ENCODE measurements at regions not wholly inside any gene's neighbourhood (a gene's known extent, or its start where the extent isn't known, plus 50 kb on each side); places are given as distances from the start of the nearest gene placed in this dataset.

GRCh38 chr10:104505521-104506042, 135.5 kb upstream of the SORCS3 start:
- DNase-seq (ENCODE audit: low read depth, low spot score) = no peak

- no peak for DNase-seq (ENCODE audit: low read depth, low spot score)
Observed at GRCh38 chr10:104509981-104510380, 131.1 kb upstream of the SORCS3 start.

GRCh38 chr10:104510644-104511043, 130.4 kb upstream of the SORCS3 start:
- no peak for DNase-seq (ENCODE audit: low read depth, low spot score)

DNA sequence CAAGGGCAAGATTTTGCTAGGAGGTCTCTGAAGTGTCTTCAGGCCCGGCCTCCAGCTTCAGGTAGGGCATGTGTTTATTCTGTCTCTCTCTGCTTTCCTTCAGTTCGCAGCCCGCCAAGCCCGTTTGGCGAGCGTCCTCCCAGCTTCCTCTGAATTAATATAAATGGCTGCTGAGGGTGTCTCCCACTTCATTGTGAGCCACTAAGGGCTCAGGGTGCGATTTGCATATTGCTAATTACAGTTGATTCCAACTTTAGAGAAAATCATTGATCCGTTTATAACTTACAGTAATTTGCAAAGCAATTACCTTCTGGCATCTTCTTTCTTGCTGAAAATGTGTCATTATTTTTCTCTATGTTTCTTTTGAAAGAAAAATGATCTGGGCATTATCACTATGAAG, 128.3 kb upstream of the SORCS3 start:
- DNase-seq (ENCODE audit: low read depth, low spot score) = no peak

- peak; percentile 12 for DNase-seq (ENCODE audit: low read depth, low spot score)
Observed at GRCh38 chr10:104515678-104516199, 125.4 kb upstream of the SORCS3 start.

DNA sequence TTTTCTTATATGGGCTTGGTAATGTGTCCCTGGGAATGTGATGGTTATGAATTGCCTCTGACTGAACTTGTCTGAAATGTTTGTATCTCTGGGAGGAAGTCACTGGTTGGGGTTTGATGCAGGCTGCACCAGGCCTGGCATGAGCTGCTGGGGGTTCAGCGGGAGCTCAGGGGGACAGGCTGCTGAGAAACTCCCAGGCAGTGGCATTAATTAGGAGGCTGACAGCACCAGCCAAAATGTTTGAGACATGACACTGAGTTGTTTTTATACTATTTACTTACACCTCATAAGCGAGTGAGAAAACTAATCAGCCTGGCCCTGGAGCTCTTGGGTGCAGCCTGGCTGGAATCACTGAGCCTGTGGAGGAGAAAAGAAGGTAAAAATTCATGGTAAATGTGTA, 124.1 kb upstream of the SORCS3 start:
- no peak for DNase-seq (ENCODE audit: low read depth, low spot score)

- DNase-seq (ENCODE audit: low read depth, low spot score) = no peak
Observed at GRCh38 chr10:104517946-104518345, 123.1 kb upstream of the SORCS3 start.

DNA sequence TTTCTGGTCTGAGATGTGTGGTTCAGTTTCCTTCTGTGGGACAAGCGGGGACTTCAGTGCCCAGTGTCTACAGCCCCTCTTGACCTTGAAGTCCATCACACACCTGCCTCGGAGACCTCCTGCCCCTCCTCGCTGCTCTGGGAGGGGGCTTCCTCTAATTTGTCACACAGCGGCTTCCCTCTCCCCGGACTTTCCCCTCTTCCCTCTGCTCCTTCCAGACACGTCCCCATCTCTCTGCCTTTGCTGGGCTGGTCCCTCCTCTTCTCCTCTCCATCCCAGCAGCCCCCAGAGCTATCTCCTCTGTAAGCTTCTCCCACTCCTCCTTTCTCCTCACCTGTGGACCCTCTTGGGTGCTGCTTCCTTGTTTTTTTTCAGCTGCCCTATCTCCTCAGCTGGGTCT, 122.2 kb upstream of the SORCS3 start:
- DNase-seq (ENCODE audit: low read depth, low spot score) = no peak

DNA sequence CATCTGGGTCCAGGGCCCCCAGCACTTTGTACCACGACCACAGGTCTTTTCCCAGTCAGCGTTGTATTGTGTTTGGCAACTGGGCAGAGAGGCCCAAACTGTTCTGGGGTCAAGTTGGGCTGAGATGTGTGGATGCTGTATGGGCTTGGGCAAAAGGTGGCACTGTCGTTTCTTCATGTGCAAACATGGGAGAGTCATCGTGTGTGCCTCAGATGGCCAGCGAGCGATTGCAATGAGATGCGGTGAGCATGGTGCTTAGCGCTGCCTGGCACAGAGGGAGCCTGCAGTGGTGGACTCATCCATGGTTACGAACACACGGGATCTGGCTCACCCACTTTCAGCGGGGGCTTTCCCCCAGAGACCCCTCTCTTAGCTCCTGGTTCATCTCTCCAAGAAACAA, 120.4 kb upstream of the SORCS3 start:
- DNase-seq (ENCODE audit: low read depth, low spot score) = no peak

DNA sequence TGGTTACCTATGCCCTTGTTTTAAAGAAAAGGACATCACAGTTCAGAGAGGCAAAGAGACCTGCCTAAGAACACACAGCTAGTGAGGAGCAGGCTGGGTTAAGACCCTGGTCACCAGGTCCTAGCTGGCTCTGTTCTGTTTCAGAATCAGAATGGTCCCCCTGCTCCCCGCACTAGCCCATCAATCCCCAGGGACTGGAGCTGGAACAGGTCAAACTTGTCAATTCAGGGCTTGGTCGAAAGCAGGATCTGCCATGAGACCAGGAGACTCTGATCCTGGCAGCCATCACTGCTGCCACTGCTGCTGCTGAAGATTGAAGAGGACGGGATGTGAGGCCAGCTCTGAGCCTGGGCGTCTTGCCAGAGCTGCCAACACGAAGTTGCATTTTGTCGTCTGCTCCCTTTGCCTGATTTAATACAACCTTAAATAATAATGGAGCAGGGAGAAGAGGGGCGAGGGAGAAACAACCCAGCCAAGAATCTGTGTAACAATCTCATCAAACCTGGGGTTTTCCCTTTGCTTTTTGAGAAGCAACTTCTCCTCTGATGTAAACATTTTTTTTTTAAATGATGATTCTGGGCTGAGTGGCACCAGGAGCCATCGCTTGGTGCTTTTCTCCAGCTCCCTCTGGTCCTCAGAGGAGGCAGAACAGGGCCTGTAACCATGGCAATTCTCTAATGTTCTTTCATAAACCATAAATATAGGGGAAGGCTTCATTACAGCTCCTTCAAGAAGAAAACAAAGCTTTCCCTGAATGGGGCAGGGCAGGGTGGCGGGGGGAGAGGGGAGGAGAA, 119.0 kb upstream of the SORCS3 start:
- DNase-seq (ENCODE audit: low read depth, low spot score) = no peak

DNA sequence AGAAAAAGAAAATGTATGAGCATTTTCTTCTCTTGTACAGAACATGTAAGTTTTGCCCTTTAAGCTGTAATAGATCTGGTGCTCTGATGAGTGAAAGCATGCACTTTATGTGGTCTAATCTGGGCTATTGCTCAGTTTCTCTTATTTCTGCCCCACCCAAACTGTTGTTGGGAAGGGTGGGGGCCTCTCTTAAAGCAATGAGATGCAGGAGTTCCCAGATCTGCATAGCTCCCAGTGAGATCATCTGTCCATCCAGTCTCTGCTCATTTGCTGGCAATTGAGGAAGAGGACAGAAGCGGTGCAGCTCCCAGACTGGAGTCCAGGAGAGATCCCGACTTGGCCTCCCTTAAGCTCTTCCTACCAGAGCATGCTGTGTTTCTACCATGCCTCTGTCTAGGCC, 114.9 kb upstream of the SORCS3 start:
- no peak for DNase-seq (ENCODE audit: low read depth, low spot score)

GRCh38 chr10:104527013-104527412, 114.1 kb upstream of the SORCS3 start:
- DNase-seq (ENCODE audit: low read depth, low spot score) = no peak

- no peak for DNase-seq (ENCODE audit: low read depth, low spot score)
Observed at GRCh38 chr10:104540181-104540580, 100.9 kb upstream of the SORCS3 start.

- DNase-seq (ENCODE audit: low read depth, low spot score) = no peak
Observed at GRCh38 chr10:104541820-104542219, 99.3 kb upstream of the SORCS3 start.

- no peak for DNase-seq (ENCODE audit: low read depth, low spot score)
Observed at GRCh38 chr10:104546336-104546735, 94.8 kb upstream of the SORCS3 start.

DNA sequence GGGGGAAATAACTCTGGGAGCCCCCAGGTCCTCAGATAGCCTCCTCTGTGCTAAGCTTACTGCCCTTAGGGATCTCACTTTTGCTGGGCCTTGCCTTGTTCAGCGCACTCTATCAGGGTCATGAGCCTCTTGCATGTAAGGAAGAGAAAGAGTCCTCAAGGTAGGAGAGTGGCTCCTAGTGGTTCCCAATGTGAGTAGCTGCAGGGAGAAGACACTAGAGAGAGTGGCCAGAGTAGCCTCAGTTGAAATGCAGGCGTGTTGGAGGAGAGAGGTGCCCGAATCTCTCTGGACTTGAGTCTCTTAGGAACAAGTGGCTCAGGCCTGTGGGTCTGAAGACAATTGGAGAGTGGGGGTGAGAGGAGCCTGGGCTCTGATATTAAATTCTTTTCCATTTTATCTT, 94.3 kb upstream of the SORCS3 start:
- no peak for DNase-seq (ENCODE audit: low read depth, low spot score)

DNA sequence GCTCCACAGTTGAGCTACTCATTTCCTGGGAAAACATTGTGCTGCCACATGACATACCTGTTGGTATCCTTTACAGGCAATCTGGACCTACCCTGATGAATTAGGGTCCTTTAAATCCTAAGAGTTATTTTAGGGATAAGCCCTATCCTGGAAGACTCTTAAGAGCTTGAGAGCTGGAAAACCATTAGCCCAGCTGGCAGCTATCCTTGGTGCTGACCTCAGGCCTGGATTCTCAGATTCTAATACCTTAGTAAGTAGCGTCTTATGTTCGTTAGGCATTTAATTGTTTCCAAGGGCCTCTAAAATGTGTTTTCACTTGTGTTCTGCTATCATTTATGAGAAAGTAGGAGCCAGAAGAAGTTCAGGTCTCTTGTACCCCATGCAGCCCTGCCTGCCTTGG, 93.0 kb upstream of the SORCS3 start:
- no peak for DNase-seq (ENCODE audit: low read depth, low spot score)

DNA sequence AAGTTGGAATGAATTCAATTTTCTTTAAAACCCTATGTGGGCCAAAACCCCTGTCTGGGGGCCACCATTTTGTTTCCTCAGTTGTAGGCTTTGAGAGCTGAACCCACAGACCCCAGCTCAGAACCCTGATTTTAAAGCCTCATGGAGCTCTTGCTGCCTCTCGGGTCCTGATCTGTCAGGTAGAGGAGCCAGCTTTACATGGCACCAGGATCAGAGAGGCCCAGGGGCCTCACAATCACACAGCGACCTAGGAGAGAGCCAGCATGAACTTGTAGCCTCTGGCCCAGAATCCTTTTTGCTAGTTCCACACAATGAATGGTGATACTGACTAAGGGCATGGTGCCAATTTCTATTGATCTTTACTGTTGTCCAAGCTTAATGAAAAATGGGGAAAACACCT, 84.3 kb upstream of the SORCS3 start:
- no peak for DNase-seq (ENCODE audit: low read depth, low spot score)

DNA sequence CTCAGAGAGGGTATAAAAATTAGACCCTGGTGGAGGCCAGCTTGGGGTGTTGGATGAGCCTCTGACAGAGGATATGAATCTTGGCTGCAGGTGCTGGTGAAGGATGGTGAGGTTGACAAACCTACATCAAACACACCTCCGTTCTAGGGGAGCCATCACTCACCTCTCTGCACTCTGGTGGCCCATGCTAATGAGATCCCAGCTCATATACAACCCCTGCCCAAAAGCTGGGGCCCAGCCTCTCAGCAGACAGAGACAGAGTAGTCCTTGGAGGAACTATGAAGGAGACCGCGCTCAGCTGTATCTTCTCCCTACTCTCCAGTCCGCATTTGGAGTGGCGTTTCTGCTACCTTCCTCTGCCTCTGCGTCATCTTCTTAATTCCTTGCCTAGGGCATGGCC, 83.1 kb upstream of the SORCS3 start:
- no peak for DNase-seq (ENCODE audit: low read depth, low spot score)

DNA sequence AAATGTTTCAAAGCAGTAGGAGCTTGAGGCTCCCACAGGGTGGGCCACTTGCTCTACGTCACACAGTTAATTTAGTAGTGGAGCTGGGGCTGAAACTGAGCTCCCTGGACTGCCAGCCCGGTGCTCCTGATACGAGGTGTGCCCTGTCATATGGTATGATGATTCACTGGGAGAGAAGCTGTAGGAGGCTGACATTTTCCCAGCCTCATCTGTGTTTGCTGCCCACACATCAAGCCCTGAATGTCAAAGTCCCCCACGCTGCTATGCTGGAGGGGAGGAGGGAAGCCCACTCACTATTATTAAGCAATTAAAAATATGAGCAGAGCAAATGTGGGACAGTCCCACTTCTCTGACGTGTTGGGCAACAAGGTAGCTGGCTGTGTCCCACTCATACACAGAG, 81.2 kb upstream of the SORCS3 start:
- no peak for DNase-seq (ENCODE audit: low read depth, low spot score)

DNA sequence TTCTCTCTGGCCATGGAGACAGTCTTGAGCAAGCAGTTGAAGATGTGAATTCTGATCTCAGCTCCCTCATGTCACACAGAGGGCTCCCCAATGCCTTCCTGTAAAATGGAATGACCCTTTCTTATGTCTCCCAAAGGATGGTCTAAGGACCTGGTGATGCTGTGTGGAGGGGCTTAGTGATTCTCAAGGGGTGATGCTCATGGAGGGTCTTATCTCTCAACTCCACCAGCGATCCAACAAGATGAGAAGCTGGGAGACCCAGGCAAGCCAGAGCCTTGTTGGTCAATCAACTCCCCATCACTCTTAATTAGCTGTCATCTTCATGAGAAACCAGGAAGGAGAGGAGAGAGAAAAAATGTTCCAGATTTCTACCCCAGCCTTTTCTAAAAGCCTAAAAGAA, 78.0 kb upstream of the SORCS3 start:
- DNase-seq (ENCODE audit: low read depth, low spot score) = no peak

DNA sequence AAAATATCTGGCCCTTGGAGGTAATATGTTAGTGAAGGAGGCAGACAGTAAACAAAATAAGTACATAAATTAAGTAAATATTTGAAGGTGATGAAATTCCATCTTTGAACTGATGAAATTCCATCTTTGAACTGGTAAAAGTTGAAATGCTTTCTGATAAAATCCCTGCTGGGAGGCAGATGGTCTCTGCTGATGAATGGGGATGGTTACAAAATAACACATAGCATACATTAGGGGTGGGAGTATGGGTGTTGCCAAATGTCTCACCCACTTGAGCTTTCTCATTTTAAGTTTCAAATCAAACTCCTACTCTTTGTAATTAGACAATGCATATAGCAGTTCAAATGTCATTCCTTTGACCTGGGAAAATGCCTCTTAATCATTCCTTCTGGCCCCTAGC, 77.5 kb upstream of the SORCS3 start:
- DNase-seq (ENCODE audit: low read depth, low spot score) = no peak

GRCh38 chr10:104574427-104574826, 66.7 kb upstream of the SORCS3 start:
- no peak for DNase-seq (ENCODE audit: low read depth, low spot score)

DNA sequence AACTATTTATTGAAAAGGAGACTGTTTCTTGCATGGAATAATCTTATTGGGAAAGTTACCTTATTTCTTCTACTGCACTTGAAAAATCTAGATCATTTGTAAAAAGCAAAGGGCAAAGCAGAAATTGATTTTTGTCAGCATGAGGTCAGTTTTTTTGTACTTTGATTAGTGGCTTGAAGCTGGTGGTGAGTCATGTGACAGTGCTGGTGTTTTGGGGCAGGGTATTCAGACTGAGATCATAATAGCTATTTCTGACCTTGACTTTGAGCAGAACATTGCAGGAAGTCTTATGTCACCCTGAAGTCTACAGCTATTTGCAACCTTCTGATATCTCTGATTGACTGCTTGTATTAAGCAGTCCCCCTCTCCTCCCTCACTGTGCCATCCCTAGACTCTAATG, 66.3 kb upstream of the SORCS3 start:
- DNase-seq (ENCODE audit: low read depth, low spot score) = no peak
